ENCODE measurements at regions not wholly inside any gene's neighbourhood (a gene's known extent, or its start where the extent isn't known, plus 50 kb on each side); places are given as distances from the start of the nearest gene placed in this dataset.

DNA sequence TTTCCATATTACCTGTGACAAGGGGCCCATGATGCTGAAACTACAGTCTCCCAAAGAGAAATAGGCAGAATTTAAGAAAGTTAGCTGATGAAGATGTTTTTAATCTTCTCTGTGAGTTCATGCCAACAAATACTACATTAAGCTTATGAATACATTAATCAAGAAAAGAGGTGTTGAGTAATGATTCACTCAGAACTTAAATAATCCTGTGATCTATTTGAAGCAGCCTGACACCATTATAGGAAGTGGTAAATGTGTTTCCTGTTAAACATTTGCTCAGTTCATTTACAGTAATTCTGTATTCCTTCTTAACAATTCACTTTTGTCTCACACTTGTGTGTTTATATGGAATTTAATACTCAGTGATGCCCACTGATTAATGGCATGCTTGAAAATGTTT is 75.0 kb upstream of the IZUMO3 start:
- TF ChIP-seq EZH2 (IDR thresholded peaks at IDR 0.05; ENCODE audit: low read length), result no peak
- TF ChIP-seq, protein P1, sequence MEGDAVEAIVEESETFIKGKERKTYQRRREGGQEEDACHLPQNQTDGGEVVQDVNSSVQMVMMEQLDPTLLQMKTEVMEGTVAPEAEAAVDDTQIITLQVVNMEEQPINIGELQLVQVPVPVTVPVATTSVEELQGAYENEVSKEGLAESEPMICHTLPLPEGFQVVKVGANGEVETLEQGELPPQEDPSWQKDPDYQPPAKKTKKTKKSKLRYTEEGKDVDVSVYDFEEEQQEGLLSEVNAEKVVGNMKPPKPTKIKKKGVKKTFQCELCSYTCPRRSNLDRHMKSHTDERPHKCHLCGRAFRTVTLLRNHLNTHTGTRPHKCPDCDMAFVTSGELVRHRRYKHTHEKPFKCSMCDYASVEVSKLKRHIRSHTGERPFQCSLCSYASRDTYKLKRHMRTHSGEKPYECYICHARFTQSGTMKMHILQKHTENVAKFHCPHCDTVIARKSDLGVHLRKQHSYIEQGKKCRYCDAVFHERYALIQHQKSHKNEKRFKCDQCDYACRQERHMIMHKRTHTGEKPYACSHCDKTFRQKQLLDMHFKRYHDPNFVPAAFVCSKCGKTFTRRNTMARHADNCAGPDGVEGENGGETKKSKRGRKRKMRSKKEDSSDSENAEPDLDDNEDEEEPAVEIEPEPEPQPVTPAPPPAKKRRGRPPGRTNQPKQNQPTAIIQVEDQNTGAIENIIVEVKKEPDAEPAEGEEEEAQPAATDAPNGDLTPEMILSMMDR (optimal IDR thresholded peaks at IDR 0.05 in 1 of 3, IDR thresholded peaks at IDR 0.05 in 1 of 3, conservative IDR thresholded peaks at IDR 0.05 in 1 of 3; ENCODE audit: extremely low read depth in 1 of 3, insufficient read depth in 2 of 3, low read length in 3 of 3), result no peak
